Astrocyte (in vitro differentiated cells and primary cell): ENCODE measurements at regions not wholly inside any gene's neighbourhood (a gene's known extent, or its start where the extent isn't known, plus 50 kb on each side); places are given as distances from the start of the nearest gene placed in this dataset.

Source experiments
- EZH2 ChIP-seq: IDR thresholded peaks from 2 replicates; pipeline ENCODE4 v1.6.1; 2012; ENCODE audit warnings: mild to moderate bottlenecking, low read length, inconsistent platforms; ENCODE audit not compliant: insufficient read depth
- TF ChIP-seq, protein P1 (sequence below): IDR thresholded peaks from 2 replicates; pipeline ENCODE4 v1.5.1; 2011; ENCODE audit warnings: low read depth, mild to moderate bottlenecking, inconsistent platforms, low read length, moderate library complexity; ENCODE audit not compliant: insufficient read depth

DNA sequence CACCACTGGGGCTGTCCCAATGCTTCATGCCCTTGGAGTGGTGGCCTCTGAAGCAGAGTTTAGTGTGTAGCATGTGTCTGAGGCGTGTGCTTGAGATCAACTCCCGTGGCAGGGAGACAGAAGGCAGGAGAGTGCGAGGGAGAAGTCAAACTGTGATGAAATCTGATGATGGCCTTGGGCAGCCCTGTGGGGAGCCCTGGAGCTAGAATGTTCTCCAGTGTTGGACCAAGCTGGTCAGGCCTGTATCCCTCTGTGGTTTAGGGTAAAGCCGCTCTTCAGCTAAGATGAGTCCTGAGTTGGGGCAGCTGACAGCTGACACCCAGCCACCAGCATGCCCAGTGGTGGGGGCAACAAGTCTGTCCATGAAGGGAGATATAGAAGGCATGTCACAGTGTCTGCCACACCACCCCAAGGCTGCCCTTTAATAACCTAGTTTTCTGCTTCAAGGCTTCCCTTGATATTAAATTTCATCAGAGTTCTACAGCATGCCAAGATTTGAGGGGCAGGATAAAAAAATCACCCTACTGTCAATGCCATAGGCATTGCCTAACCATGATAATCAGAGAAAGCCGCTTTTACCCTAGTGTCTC lies 170.5 kb upstream of the SVIL start:
- TF ChIP-seq, protein P1, sequence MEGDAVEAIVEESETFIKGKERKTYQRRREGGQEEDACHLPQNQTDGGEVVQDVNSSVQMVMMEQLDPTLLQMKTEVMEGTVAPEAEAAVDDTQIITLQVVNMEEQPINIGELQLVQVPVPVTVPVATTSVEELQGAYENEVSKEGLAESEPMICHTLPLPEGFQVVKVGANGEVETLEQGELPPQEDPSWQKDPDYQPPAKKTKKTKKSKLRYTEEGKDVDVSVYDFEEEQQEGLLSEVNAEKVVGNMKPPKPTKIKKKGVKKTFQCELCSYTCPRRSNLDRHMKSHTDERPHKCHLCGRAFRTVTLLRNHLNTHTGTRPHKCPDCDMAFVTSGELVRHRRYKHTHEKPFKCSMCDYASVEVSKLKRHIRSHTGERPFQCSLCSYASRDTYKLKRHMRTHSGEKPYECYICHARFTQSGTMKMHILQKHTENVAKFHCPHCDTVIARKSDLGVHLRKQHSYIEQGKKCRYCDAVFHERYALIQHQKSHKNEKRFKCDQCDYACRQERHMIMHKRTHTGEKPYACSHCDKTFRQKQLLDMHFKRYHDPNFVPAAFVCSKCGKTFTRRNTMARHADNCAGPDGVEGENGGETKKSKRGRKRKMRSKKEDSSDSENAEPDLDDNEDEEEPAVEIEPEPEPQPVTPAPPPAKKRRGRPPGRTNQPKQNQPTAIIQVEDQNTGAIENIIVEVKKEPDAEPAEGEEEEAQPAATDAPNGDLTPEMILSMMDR, result no peak
- TF ChIP-seq EZH2, result no peak
